Kidney (tissue), 13 donors: ENCODE measurements at regions not wholly inside any gene's neighbourhood (a gene's known extent, or its start where the extent isn't known, plus 50 kb on each side); places are given as distances from the start of the nearest gene placed in this dataset.

Source experiments
- DNase-seq, 5 donors: peaks; one replicate each; pipeline ENCODE4 v3.0.0-alpha.2; 2013 to 2020
- FAIRE-seq: peaks from 2 replicates; lab custom pipeline; 2012; peaks lifted over from hg19 to GRCh38; lab: Jason Lieb, UNC
- H3K27ac ChIP-seq, 2 donors: one replicate each; pipeline ENCODE4 v1.7.0; 2013; ENCODE audit warnings: low read depth in 2 of 2, low read length in 2 of 2, inconsistent platforms in 1 of 2
- H3K27me3 ChIP-seq: one replicate; pipeline ENCODE4 v1.7.1; 2013; ENCODE audit warnings: low read length, inconsistent platforms; ENCODE audit not compliant: control insufficient read depth, insufficient read depth
- H3K36me3 ChIP-seq, 3 donors: one replicate each; pipeline versions ENCODE4 v1.7.0 to v1.7.1; 2013; ENCODE audit warnings: low read length in 3 of 3, control low read depth in 1 of 3, inconsistent platforms in 1 of 3; ENCODE audit not compliant: insufficient read depth in 3 of 3, control insufficient read depth in 2 of 3
- H3K4me1 ChIP-seq, 3 donors: one replicate each; pipeline versions ENCODE4 v1.7.0 to v1.7.1; 2013; ENCODE audit warnings: low read length in 3 of 3, inconsistent platforms in 1 of 3, low read depth in 1 of 3; ENCODE audit not compliant: control insufficient read depth in 2 of 3, insufficient read depth in 2 of 3
- H3K4me3 ChIP-seq, 3 donors: one replicate each; pipeline versions ENCODE4 v1.7.0 to v1.8.1; 2013; ENCODE audit warnings: low read length in 3 of 3, control low read depth in 1 of 3, inconsistent platforms in 1 of 3
- H3K9ac ChIP-seq, 3 donors: one replicate each; pipeline versions ENCODE4 v1.7.0 to v1.7.1; 2013; ENCODE audit warnings: low read length in 3 of 3, control low read depth in 1 of 3, inconsistent platforms in 1 of 3
- H3K9me3 ChIP-seq, 3 donors: one replicate each; pipeline versions ENCODE4 v1.7.0 to v1.7.1; 2013; ENCODE audit warnings: low read length in 3 of 3, control low read depth in 1 of 3, inconsistent platforms in 1 of 3; ENCODE audit not compliant: control insufficient read depth in 2 of 3, insufficient read depth in 1 of 3
- intact Hi-C: fragments of 100-400 bp; cut with DNase I; formaldehyde crosslinking; loops from one replicate; pipeline ENCODE4 v1.11.1; 2022
- TF ChIP-seq, protein P1 (sequence below): IDR thresholded peaks from 3 replicates; pipeline ENCODE4 v1.5.1; 2012; ENCODE audit warnings: mild to moderate bottlenecking, moderate library complexity, borderline replicate concordance; ENCODE audit not compliant: insufficient read depth; ENCODE audit errors: extremely low read depth
- donor health status: control.
- donor health status: control.
- donor health status: control.
- donor health status: control.
- donor health status: control.
- donor health status: DM: yes; HTN: yes; CAD: no.
- donor health status: Normal renal cell carcinoma (clear cell type).

DNA sequence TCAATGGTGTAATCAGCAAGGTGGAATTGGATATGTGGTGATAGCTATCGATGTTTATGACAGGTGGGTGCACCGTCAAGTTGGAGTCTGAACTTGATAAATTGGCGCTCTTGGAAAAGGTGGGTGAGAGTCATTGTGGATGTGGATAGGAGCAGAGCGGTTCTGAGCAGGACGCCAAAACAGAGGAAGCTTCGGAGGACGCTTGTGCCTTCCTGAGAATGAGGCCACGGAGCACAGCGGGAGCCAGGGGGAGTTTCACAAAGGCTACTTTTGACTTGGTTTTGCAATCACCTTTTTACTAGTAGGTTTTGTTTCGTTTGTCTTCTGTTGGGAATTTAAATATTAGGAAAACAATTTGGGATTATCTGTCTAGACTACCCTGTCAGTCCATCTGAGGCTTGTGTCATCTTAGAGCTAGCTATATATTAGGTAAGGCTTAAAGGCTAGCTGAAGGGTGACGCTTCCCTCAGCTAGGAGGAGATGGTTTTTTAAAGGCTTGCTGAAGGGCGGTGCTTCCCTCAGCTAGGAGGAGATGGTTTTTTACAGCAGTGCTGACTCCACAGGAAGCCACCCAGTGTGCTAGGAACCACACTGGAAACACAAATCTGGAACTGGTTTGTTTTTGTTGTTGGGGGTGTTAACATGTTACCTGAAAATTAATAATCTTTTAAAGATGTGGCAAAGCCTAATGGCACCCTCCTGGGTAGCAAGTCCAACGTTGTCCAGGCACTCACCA lies 142.4 kb upstream of the IRX4 start:
- H3K9ac ChIP-seq = no peak overlapping the region
- no peak overlapping the region for H3K4me3 ChIP-seq
- H3K36me3 ChIP-seq = no peaks in the 10 kb centered on the region
- intact Hi-C loops = no loop called here
- H3K4me1 ChIP-seq = no peaks in the 10 kb centered on the region
- H3K9me3 ChIP-seq = no peaks in the 10 kb centered on the region
- no peaks in the 10 kb centered on the region for H3K27me3 ChIP-seq
- H3K27ac ChIP-seq = no peak overlapping the region
- FAIRE-seq = no peak
- no peak for DNase-seq
- TF ChIP-seq, protein P1, sequence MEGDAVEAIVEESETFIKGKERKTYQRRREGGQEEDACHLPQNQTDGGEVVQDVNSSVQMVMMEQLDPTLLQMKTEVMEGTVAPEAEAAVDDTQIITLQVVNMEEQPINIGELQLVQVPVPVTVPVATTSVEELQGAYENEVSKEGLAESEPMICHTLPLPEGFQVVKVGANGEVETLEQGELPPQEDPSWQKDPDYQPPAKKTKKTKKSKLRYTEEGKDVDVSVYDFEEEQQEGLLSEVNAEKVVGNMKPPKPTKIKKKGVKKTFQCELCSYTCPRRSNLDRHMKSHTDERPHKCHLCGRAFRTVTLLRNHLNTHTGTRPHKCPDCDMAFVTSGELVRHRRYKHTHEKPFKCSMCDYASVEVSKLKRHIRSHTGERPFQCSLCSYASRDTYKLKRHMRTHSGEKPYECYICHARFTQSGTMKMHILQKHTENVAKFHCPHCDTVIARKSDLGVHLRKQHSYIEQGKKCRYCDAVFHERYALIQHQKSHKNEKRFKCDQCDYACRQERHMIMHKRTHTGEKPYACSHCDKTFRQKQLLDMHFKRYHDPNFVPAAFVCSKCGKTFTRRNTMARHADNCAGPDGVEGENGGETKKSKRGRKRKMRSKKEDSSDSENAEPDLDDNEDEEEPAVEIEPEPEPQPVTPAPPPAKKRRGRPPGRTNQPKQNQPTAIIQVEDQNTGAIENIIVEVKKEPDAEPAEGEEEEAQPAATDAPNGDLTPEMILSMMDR = no peak

DNA sequence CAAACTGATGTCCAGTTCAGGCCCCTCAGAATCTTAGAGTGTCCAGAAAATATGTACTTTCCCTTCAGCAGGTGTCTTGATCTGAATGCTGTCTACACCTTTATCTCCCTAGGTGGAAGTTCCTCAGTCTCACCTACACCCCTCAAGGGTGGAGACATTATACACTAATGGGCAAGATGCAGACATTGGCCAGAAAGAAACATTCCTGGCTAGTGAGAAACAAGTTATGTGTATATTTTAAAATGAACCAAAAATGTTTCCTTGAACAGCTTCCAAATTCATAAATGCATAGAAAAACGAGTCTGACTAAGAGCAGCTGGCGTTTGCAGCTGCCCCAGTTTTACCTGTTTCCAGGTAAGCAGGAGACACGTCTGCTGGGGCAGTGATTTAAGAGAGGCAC lies 140.5 kb upstream of the IRX4 start:
- no peak for DNase-seq
- TF ChIP-seq, protein P1 = no peak
- Histone ChIP-seq H3K36me3 (no peaks in the 10 kb centered on the region), H3K4me1 (no peaks in the 10 kb centered on the region), H3K27ac (no peak overlapping the region), H3K27me3 (no peaks in the 10 kb centered on the region), H3K4me3 (no peak overlapping the region), H3K9ac (no peak overlapping the region), H3K9me3 (no peaks in the 10 kb centered on the region)
- FAIRE-seq = no peak
- intact Hi-C loops = no loop called here

DNA sequence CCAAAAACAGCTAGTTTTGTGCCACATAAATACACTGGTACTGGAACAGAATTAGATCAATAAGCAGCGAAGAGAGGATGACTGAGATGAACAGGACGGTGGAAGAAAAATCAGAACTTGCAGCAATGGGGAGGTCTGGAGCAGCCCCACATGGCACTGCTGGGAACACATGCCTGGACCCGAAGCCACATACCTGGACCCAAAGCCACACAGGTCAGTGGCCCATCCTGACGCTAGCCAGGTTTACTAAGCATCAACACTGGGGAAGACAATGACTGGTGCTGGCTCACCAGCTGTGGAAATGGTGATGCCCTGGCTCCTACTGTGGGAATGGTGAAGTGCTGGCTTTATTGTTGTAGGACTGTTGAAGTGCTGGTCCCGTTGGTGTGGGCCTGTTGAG lies 139.7 kb upstream of the IRX4 start:
- no peaks in the 10 kb centered on the region for H3K27me3 ChIP-seq
- FAIRE-seq (no peak), DNase-seq (no peak)
- intact Hi-C loops = no loop called here
- no peak overlapping the region for H3K9ac ChIP-seq
- H3K36me3 ChIP-seq = no peaks in the 10 kb centered on the region
- no peaks in the 10 kb centered on the region for H3K9me3 ChIP-seq
- no peak overlapping the region for H3K4me3 ChIP-seq
- H3K27ac ChIP-seq = no peak overlapping the region
- TF ChIP-seq, protein P1 = no peak
- H3K4me1 ChIP-seq = no peaks in the 10 kb centered on the region
